Activated naive CD4-positive, alpha-beta T cell treated with anti-CD3 and anti-CD28 coated beads, Interleukin-2, amount 10 ng/mL, durations not matched to agents 7 days and 5 days (primary cell): ENCODE measurements at regions not wholly inside any gene's neighbourhood (a gene's known extent, or its start where the extent isn't known, plus 50 kb on each side); places are given as distances from the start of the nearest gene placed in this dataset.
"Not testable (repeated sequence)": the region's sequence is repeated elsewhere in the genome, so short reads cannot be mapped to it uniquely, and the experiment has no call there.

Experiments used
- CTCF ChIA-PET: fragments of 350-600 bp; sonication (Branson Sonifier 250); formaldehyde crosslinking; loops from one replicate; lab custom pipeline; 2021; ENCODE audit warnings: antibody characterized with exemption; lab: Charles Lee
- DNase-seq: peaks from one replicate; pipeline ENCODE4 v3.0.0-alpha.2; 2020
- H3K27ac Mint-ChIP-seq: one replicate; pipeline ENCODE4 v1.8.0; 2021; ENCODE audit warnings: mild to moderate bottlenecking, moderate library complexity, mixed read lengths
- H3K27me3 Mint-ChIP-seq: one replicate; pipeline ENCODE4 v1.8.0; 2021; ENCODE audit warnings: mild to moderate bottlenecking, mixed read lengths
- H3K36me3 Mint-ChIP-seq: one replicate; pipeline ENCODE4 v1.8.0; 2021; ENCODE audit warnings: mixed read lengths
- H3K4me1 Mint-ChIP-seq: one replicate; pipeline ENCODE4 v1.8.0; 2021; ENCODE audit warnings: mixed read lengths
- H3K4me3 Mint-ChIP-seq: one replicate; pipeline ENCODE4 v1.8.0; 2021; ENCODE audit warnings: mild to moderate bottlenecking, moderate library complexity, mixed read lengths
- H3K9me3 Mint-ChIP-seq: one replicate; pipeline ENCODE4 v1.8.0; 2021; ENCODE audit warnings: mixed read lengths

DNA sequence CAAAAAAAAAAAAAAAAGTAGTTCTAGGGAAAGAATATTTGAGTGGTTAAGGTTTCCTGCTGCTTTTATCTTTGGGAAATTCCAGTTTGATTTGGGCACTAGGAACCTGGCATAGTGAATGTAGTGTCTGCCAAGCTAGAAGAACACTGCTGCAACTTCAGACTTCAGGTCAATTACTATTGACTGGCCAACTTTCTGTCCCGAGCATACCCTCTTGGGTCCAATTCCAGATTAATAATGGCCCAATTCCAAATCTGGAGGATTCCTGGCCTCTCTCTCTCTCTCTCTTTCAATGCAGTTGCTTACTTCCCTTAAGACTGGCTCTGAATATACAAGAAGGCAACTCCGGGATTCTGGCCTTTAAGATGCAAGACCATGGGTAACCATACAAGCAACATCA is 74.9 kb downstream of the ANKEF1 start:
- no peak for DNase-seq
- H3K4me3 Mint-ChIP-seq, result no peak overlapping the region
- no peak overlapping the region for H3K27ac Mint-ChIP-seq
- CTCF ChIA-PET, result no interaction called here
- H3K9me3 Mint-ChIP-seq, result no peaks in the 10 kb centered on the region
- no peaks in the 10 kb centered on the region for H3K27me3 Mint-ChIP-seq
- H3K4me1 Mint-ChIP-seq, result no peaks in the 10 kb centered on the region
- no peaks in the 10 kb centered on the region for H3K36me3 Mint-ChIP-seq

DNA sequence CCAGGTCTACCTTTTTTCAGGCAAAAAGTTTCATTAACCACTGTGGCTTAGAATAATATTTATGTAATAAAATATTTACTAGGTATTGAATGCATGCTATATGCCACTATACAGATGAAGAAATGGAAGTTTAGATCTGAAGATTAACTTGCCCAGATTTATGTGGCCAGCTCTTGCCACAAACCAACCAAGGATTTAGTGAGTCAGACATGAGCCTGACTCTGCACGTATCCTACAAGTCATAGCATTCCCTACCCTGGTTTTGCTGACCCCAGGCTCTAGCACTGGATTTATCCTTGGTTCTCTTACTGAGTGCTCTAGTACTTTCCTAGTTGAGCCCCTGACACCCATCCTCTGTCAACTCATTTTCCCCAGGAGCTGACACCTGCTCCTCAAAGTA is 75.4 kb downstream of the ANKEF1 start:
- Mint-ChIP-seq H3K27me3 (no peaks in the 10 kb centered on the region), H3K27ac (no peak overlapping the region), H3K9me3 (no peaks in the 10 kb centered on the region), H3K4me3 (no peak overlapping the region), H3K36me3 (no peaks in the 10 kb centered on the region), H3K4me1 (no peaks in the 10 kb centered on the region)
- CTCF ChIA-PET, result no interaction called here
- no peak for DNase-seq

DNA sequence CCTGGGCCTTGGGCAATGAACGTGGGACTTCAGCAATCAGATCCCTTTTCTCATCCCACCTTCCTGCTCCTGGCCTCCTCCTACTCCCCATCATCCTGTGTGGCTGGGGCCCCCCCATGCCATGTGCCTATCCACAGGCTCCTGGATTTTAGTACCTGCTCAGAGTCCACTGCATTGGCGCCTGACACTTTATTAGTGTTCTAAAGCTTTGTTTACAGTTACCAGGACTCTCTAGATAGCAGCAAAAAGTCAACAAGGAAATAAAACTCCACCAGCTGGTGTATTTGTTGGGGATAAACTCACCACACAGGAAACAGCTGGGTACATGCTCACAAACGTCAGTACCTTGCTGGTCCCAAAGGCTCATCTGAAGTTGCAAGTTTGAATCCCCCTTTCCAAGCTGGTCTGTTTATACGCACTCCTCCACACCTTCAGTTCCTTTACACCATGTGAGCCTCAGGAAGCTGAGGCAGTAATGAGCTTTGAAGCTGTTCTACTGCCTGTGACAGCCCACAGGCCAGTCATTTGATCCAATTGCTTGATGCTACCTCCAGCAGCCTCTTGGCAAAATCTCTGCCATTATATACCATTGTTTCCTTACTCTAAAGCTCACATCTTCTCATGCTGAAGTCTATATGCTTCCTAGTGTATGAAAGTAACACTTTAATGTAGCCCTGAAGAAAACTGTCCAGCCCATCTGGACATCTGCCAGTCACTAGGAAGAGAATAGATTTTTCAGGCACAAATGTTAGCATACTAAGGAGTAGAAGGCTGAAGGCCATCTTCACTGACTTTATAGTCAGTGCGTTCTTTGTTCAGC is 76.6 kb downstream of the ANKEF1 start:
- Mint-ChIP-seq H3K27ac (no peak overlapping the region), H3K36me3 (no peaks in the 10 kb centered on the region), H3K4me3 (no peak overlapping the region), H3K27me3 (no peaks in the 10 kb centered on the region), H3K4me1 (no peaks in the 10 kb centered on the region), H3K9me3 (no peaks in the 10 kb centered on the region)
- DNase-seq, result no peak
- CTCF ChIA-PET, result no interaction called here

DNA sequence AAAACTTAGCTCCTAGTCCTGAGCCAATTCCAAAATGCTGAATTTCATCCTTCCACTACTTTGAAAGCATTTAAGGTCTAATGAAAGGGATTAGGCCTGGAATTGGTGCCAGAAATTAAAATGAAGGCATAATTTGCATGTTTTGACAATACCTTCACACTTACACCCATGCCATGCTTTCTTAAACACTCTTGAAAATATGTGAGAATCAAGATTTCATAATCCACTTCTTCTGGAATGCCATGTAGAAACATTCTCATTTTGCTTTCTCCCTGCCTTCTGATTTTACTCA is 77.1 kb downstream of the ANKEF1 start:
- Mint-ChIP-seq H3K27ac (no peak overlapping the region), H3K4me1 (no peaks in the 10 kb centered on the region), H3K9me3 (no peaks in the 10 kb centered on the region), H3K4me3 (no peak overlapping the region), H3K36me3 (no peaks in the 10 kb centered on the region), H3K27me3 (no peaks in the 10 kb centered on the region)
- DNase-seq, result no peak
- CTCF ChIA-PET, result no interaction called here

DNA sequence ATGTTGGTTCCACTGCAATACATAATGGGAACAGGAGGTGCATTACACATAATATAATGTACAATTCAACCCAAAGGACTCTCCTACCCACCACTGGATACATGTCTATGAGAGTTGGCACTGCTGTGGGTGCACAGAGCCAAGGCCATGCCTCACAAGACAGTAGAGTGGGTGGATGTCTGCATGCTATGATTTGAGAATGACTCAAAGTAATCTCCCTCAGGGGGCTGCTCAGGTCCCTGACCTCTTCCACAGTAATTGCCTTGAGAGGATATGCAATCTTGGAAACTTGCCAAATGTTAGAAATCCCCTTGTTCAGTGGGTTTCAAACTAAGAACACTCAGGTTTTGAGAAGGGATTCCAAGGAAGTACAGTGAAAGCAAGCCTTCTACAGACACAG is 79.0 kb downstream of the ANKEF1 start:
- CTCF ChIA-PET, result no interaction called here
- Mint-ChIP-seq H3K9me3 (no peaks in the 10 kb centered on the region), H3K36me3 (no peaks in the 10 kb centered on the region), H3K4me1 (no peaks in the 10 kb centered on the region), H3K27ac (no peak overlapping the region), H3K4me3 (no peak overlapping the region), H3K27me3 (no peaks in the 10 kb centered on the region)
- DNase-seq, result no peak

DNA sequence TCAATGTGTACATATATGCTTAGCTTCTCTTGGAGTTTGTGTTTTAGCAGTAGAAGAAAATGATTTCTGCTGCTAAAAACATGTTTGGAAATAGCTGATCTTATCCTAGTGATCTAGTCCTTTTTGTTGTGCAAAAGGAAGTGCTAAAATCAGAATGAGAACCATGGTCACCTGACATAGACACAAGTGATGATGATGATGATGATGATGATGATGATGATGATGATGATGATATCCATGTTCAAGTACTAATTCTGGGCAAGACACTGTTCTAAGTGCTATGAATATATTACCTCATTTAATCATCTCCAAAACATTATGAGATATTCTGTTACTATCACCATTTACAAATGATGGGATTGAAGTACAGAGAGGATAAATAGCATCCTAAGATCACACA is 79.8 kb downstream of the ANKEF1 start:
- Mint-ChIP-seq H3K27ac (no peak overlapping the region), H3K4me1 (no peaks in the 10 kb centered on the region), H3K9me3 (no peaks in the 10 kb centered on the region), H3K27me3 (no peaks in the 10 kb centered on the region), H3K36me3 (no peaks in the 10 kb centered on the region), H3K4me3 (no peak overlapping the region)
- CTCF ChIA-PET, result interaction anchor here (0.7 kb wide), 1 partner anchor 484 kb away, joined by 3 read pairs; no protein-coding TSS in a partner anchor
- DNase-seq, result no peak

DNA sequence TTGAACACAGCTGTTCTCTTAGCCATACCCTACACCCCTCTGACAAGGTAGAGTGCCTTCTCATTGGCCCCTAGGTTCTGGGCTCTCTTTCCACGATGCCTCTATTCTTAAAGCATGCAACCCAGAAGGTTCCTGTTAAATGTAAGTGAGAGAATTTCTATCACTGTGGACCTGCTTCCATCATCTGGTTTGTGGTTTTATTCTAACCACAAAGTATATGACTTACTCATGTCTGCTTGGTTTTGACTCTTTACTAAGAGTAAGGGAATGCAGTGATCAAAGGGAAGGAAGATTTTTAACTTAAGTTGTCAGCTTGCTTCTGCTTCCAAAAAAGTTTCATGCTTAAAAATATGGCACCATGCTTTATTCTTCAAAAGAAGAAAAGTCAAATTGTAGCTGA is 80.2 kb downstream of the ANKEF1 start:
- no peaks in the 10 kb centered on the region for H3K4me1 Mint-ChIP-seq
- no peaks in the 10 kb centered on the region for H3K27me3 Mint-ChIP-seq
- CTCF ChIA-PET, result no interaction called here
- H3K27ac Mint-ChIP-seq, result no peak overlapping the region
- no peak for DNase-seq
- no peak overlapping the region for H3K4me3 Mint-ChIP-seq
- H3K9me3 Mint-ChIP-seq, result no peaks in the 10 kb centered on the region
- H3K36me3 Mint-ChIP-seq, result no peaks in the 10 kb centered on the region

DNA sequence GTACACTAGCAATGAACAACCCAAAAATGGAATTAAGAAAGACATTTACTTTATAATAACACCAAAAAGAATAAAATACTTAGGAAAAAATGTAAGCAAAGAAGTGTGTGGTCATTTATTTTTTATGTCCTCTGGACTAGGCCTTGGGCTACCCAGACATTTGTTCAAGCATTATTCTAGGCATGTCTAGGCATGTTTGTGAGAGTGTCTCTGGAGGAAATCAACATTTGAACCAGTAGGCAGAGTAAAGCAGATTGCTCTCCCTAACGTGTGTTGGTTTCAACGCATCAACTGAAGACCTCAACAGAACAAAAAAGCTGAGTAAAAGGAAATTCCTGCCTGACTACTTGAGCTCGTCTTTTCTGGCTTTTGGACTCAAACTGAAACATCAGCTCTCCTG is 84.5 kb downstream of the ANKEF1 start:
- H3K27ac Mint-ChIP-seq, result no peak overlapping the region
- CTCF ChIA-PET, result no interaction called here
- DNase-seq, result no peak

DNA sequence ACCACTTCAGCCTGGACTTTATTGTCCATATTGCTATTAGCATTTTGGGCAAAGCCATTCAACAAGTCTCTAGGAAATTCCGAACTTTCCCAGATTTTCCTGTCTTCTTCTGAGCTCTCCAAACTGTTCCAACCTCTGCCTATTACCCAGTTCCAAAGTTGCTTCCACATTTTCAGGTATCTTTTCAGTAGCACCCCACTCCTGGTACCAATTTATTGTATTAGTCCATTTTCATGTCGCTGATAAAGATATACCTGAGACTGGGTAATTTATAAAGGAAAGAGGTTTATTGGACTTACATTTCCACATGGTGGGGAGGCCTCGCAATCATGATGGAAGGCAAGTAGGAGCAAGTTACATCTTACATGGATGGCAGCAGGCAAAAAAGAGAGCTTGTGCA is 90.1 kb downstream of the ANKEF1 start:
- CTCF ChIA-PET, H3K27me3 Mint-ChIP-seq, DNase-seq, H3K36me3 Mint-ChIP-seq, H3K4me3 Mint-ChIP-seq, H3K27ac Mint-ChIP-seq, H3K4me1 Mint-ChIP-seq: not testable (repeated sequence)
- H3K9me3 Mint-ChIP-seq, result peaks cover 20% of the 10 kb centered on the region

More for the DNA sequence above, 84.5 kb downstream of the ANKEF1 start:
- Mint-ChIP-seq H3K36me3 (no peaks in the 10 kb centered on the region), H3K27me3 (no peaks in the 10 kb centered on the region), H3K4me1 (no peaks in the 10 kb centered on the region), H3K4me3 (no peak overlapping the region), H3K9me3 (peaks cover 5% of the 10 kb centered on the region)

DNA sequence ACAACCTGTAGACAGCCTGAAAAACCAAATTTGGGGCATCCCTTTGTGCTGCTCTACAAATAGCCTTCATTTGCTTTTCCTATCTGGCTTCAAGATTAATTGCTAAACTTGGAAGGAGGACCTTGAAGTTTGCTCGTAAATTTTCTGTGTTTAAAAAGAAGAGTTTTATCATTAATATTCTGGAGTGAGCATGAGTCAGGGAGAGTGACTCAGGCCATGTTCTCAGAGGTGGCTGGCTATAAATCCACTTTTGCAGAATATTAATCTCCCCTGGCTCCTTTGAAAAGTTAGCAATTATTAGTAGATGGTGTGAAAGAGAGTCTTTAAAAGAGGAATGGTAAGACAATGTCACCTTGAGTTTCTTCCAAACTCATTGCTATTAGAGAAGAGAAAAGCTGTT is 91.0 kb downstream of the ANKEF1 start:
- Mint-ChIP-seq H3K27me3 (no peaks in the 10 kb centered on the region), H3K9me3 (peaks cover 20% of the 10 kb centered on the region), H3K4me3 (no peak overlapping the region), H3K4me1 (no peaks in the 10 kb centered on the region), H3K36me3 (no peaks in the 10 kb centered on the region), H3K27ac (no peak overlapping the region)
- CTCF ChIA-PET, result no interaction called here
- DNase-seq, result no peak

DNA sequence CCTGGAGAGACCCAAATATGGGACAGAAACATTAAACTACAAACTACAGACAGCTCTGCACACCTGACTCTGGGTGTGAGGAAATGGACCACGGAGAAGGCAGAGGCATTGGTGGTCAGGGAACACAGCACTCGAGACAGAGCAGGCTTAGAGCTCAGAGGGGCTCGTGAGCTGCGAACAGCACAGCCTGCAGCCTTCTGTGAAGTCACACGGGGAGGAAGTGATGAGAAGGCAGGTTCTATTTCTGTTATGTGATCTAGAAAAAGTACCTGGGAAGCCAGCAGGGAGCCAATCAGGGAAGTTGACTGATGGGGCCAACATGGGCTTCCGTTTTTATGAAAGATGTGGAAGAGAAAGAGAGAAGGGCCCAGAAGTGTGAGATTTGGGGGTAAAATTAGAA is 88.9 kb upstream of the SNAP25 start:
- no peak overlapping the region for H3K27ac Mint-ChIP-seq
- CTCF ChIA-PET, result interaction anchor here (0.8 kb wide), 1 partner anchor 1623 kb away, joined by 3 read pairs; no protein-coding TSS in a partner anchor
- peaks cover 11% of the 10 kb centered on the region for H3K9me3 Mint-ChIP-seq
- no peaks in the 10 kb centered on the region for H3K4me1 Mint-ChIP-seq
- H3K36me3 Mint-ChIP-seq, result no peaks in the 10 kb centered on the region
- DNase-seq, result no peak
- H3K4me3 Mint-ChIP-seq, result no peak overlapping the region
- H3K27me3 Mint-ChIP-seq, result no peaks in the 10 kb centered on the region

DNA sequence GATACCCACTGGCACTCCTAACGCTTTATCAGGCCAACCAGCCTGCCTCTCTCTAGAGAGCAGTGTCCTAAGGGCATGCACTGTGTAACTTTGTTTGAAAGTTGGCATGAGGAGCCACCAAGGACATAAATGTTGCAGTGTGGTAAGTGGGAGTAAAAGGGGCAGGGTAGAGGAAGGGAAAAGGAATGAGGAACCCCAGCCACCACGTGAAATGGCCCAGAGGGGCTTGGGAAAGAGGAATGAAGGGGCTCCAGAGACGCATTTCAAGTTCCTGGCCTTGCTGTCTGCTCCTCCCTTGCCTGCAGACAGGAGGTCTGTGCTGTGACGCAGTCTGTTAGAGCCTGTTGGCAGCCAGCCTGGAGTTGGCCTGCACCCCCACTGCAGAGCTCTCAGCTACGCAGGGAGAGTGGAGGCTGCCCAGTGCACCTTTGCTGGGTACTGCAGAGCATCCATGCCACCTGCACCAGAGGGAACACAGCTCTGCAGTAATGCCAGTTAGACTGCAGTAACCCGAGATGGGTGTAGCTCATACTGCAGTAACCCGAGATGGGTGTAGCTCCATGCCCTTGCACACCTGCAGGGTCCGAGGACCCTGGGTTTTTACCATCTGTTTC is 86.8 kb upstream of the SNAP25 start:
- no peak for DNase-seq
- Mint-ChIP-seq H3K27me3 (no peaks in the 10 kb centered on the region), H3K9me3 (no peaks in the 10 kb centered on the region), H3K4me1 (no peaks in the 10 kb centered on the region), H3K27ac (no peak overlapping the region), H3K36me3 (no peaks in the 10 kb centered on the region), H3K4me3 (no peak overlapping the region)
- CTCF ChIA-PET, result no interaction called here

DNA sequence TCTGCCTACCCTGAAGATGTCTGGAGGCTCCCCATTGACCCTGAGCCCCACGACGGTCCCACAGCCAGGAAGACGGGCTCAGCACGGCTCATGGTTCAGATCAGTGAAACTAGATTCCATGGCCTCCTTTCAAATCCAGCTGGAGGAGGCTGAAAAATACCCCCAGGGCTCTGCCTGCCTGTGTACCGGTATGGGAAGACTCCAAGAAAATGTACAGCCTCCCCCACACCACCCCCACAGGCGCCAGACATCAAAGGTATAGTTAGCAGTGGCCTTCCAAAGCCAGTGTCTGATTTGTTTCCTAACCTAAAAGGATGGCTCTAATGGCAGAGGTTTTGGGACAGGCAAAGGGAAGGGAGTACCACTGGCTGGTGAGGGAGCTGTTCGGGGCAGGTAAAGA is 86.2 kb upstream of the SNAP25 start:
- Mint-ChIP-seq H3K9me3 (no peaks in the 10 kb centered on the region), H3K27ac (no peak overlapping the region), H3K4me3 (no peak overlapping the region), H3K36me3 (no peaks in the 10 kb centered on the region), H3K27me3 (no peaks in the 10 kb centered on the region), H3K4me1 (no peaks in the 10 kb centered on the region)
- DNase-seq, result no peak
- CTCF ChIA-PET, result interaction anchor here (0.8 kb wide), 1 partner anchor 42 kb away, joined by 3 read pairs; no protein-coding TSS in a partner anchor

DNA sequence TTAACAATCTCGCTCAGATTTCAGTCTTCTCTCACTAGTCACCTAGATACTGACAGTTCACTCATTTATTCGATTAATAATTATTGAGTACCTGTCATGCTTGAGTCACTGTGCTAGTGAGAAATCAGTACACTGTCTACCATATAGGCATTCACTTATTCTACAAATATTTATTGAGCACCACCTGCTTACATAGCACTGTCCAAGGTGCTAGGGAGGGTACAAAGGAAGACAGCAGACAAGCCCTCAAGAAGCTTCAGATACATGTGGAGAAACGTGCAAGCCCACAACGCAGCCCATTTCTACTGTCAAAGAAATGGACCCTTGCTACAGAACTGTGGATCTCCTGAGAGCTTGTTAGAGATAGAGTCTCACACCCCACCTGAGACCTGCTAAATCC is 85.1 kb upstream of the SNAP25 start:
- H3K4me3 Mint-ChIP-seq, result no peak overlapping the region
- DNase-seq, result no peak
- no peaks in the 10 kb centered on the region for H3K4me1 Mint-ChIP-seq
- CTCF ChIA-PET, result no interaction called here
- no peaks in the 10 kb centered on the region for H3K36me3 Mint-ChIP-seq
- no peaks in the 10 kb centered on the region for H3K27me3 Mint-ChIP-seq
- no peak overlapping the region for H3K27ac Mint-ChIP-seq
- no peaks in the 10 kb centered on the region for H3K9me3 Mint-ChIP-seq

DNA sequence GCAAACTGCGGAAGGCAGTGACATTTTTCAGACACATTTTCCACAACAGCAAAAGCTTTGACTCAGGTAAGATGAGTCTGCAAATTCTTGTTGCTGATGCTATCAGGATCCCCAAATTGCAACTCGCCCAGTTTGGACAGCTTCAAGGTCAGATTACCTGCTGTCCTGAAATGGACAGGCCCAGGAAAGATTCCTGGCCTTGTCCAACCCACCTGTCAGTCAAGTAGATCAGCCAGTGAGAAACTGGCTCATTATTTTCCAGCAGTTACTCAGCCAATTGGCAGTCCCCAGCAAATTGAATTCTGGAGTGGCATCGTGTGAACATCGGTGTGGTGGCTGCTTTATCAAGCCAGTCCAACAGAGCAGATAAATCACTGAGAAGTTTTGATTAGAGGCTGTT is 84.5 kb upstream of the SNAP25 start:
- CTCF ChIA-PET, result no interaction called here

More for the DNA sequence above, 84.5 kb upstream of the SNAP25 start:
- H3K36me3 Mint-ChIP-seq, result no peaks in the 10 kb centered on the region
- no peak overlapping the region for H3K4me3 Mint-ChIP-seq
- no peak overlapping the region for H3K27ac Mint-ChIP-seq
- no peaks in the 10 kb centered on the region for H3K4me1 Mint-ChIP-seq
- no peaks in the 10 kb centered on the region for H3K27me3 Mint-ChIP-seq
- no peak for DNase-seq
- no peaks in the 10 kb centered on the region for H3K9me3 Mint-ChIP-seq
